Hematopoietic multipotent progenitor cell (in vitro differentiated cells): ENCODE measurements at regions not wholly inside any gene's neighbourhood (a gene's known extent, or its start where the extent isn't known, plus 50 kb on each side); places are given as distances from the start of the nearest gene placed in this dataset.

Experiments
- DNase-seq, 3 donors: peaks; one replicate each; pipeline ENCODE4 v3.0.0-alpha.2; 2011 to 2015; ENCODE audit warnings: low read depth in 2 of 3, low spot score in 2 of 3

DNA sequence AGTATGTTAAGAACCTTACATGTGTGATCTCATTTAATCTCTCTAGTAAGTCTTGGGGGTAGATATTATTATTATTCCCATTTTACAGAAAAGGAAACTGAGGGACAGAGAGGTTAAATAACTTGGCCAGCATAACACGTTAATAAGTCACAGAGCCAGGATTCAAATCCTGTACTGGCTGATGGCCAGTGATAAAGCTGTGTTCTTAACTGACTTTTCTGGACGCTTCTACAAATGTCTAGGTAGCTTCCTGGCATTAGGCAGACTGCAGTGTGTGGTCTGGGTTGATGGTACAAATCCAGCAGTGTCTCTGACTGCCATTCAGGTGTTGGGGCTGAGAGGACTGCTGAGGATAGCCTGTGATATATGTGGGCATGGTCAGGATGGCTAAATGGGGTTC, 125.8 kb upstream of the CXCL14 start:
- DNase-seq = no peak

DNA sequence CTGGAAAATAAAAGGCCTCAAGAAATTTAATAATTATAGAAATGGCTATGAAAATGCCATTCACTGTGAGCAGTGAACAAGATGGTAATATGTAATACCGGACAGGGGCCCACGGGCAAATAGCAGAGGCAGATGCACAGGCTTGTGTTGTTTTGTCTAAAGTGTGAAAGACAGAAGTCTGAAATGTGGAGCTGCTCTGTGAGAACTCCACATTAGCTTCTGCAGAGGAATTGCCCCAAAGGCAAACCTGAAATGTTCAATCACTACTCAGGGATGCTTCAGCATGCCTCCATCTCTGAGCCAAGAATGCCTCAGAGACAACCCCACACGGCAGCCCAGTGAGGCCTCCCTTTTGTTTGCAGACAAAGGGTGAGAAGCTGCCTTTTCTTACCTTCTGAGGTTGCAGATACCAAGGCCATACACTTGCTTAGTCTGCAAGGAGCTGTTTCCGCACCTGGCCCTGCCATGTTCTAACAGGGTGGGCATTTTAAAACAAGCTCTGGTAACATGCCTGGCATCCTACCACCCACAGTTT, 124.3 kb upstream of the CXCL14 start:
- no peak for DNase-seq

DNA sequence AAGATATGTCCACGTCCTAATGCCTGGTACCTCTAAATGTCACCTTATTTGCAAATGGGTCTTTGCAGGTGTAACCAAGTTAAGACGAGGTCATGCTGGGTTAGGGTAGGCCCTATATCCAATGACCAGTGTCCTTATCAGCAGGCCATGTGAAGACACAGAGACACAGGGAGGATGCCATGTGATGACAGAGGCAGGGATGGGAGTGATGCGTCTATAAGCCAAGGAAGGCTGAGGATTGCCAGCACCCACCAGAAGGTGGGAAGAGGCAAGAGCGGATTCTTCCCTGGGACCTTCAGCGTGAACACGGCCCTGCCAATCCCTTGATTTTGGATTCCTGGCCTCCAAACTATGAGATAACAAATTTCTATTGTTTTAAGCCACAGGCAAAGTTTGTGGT, 123.4 kb upstream of the CXCL14 start:
- DNase-seq = no peak

DNA sequence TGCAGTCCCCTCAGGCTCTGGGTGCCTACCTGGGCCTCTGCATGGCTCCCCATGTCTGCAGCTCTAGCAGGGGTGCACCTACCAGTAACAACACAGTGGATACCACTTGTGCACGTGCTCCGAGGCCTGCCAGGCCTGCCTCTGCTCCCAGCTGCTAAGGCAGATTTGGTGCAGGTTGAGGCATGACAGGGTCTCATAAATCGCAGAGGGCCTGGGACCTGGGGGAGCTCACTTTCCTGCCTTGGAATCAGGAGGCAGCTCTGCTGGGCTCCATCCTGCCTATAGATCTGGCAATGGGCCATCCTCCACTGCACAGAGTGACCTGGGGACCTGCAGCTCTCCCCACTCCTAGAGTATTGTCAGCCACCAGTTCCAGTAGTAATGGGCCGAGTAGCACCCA, 121.9 kb upstream of the CXCL14 start:
- no peak for DNase-seq

DNA sequence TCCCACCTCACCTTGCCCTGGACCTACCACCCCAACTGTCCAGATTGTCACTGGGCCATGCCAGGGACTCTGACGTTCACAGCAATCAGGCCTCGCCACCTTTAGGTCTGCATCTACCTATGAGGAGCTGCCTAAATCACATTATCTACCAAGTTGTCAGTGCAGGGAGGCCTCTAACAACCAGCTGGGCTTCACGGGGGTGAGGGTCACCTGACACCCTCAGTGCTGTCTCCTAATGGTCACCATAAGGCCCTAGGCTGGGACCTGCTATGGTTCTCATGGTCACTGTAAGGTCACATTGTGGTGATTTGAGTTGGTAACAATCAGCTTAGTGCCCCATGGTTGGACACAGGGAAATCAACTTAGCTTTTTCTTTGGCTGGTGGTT, 119.2 kb upstream of the CXCL14 start:
- DNase-seq = no peak

DNA sequence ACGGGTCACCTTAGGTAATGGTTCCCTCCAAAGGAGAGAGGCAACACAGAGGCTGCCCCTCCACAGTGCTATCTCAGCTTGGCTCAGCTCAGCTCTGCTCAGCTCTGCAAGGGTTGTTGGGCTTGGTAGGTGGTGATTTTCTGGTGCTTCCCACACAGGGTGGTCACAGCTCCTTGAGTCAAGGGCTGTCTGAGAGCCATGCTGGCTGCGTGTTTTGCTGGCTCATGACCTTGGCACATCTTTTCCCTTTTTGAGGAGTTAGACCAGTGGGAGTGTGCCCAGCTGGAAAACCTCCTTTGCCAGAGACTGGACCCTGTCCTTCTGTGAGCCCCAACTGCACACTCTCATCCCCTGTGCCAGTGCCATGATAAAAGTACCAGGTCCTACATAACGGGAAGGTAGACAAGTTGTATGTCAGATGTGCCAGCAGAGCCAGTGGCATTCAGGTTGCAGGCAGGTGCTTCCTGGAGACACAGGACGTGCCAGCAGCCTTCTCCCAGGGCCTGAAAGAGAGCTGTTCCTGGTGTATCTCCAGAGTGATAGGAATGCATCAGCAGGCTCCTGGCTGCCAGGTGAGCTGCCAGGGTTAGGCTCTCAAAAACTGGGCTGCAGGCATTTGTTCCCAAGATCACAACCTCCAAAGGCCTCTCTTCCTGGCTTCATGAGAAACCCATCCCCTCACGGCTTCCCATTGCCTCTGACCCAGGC, 118.6 kb upstream of the CXCL14 start:
- no peak for DNase-seq

DNA sequence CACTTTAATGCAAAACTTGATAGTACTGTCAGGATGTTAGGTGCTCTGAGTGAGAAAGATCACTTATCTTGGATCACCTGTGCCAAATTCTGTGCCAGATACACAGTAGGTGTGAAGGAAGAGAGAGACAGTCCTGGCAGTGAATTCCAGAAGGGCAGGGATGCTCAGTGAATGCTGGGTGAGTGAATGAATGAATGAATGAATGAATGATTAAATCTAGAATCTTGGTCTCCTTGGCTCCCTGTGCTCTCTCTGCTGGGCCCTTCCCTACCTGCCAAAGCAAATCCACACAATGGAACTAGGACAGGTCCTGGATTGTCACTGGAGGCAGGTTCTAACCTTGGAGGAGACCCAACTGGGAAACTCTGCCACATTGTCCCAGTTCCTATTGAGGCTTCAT, 117.5 kb upstream of the CXCL14 start:
- no peak for DNase-seq

DNA sequence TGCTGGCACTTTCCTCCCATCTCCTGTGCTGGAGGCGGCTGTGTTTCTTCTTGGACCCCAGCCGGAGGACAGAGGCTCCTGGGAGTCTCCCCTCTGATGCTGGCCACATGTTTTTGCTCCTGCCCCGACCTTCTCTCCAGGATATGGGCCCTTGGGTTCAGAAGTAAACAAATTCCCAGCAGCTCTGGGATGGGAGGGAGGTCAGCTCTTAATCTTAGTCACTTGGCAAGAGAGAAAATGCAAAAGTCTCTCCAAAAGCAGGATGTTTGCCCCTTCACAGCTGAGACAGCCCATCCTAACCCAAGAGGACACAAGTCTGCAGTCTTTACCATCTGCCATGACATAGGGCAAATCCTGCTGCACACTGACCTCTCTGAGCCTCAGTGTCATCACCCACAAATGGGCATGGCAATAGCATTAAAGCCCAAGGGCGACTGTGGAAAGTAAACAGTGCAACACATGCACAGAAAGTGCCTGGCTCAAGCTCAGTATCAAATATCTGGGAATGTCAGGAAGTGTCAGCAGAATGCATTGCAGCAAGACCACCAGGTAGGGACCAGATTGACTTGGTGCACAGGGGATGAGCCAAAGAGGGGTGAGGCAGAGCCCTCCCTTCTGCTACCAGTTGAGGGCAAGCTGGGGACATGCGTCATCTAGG, 117.0 kb upstream of the CXCL14 start:
- no peak for DNase-seq

DNA sequence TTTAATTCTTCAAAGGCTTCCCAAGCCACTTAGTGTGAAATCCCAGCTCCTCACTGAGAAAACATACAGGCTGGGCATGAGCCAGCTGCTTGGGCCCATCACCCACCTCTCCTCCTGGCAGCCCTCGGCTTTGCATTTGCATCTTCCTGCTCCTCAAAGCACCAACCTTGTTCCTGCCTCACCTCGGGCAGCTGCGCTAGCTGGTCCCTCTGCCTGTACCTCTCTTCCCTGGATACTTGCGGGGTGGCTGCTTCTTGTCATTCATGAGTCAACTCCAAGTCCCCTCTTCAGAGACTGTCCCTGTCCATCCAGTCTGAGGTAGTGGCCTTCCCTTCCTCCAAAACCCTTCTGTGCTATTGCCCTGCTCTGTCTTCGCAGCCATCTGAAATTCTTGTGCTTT, 116.1 kb upstream of the CXCL14 start:
- DNase-seq = no peak

DNA sequence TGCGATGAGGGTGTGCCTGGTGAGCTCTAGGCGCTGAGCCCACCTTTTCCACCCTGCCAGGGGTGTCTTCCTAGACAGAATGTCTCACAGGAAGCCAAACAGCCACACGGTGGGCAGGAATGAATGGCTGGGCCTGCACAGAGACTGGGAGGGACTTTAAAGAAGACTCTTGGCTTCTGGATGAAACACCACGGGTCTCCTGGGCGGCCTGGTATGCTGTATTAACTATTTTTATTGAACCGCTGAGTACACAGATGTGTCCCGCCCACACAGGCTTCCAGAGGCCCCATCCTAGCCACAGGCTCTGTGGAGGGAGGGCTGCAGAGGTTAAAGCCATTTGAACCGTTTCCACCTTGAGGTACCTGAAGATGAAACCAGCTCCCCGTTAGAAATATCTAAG, 115.2 kb upstream of the CXCL14 start:
- DNase-seq = no peak

DNA sequence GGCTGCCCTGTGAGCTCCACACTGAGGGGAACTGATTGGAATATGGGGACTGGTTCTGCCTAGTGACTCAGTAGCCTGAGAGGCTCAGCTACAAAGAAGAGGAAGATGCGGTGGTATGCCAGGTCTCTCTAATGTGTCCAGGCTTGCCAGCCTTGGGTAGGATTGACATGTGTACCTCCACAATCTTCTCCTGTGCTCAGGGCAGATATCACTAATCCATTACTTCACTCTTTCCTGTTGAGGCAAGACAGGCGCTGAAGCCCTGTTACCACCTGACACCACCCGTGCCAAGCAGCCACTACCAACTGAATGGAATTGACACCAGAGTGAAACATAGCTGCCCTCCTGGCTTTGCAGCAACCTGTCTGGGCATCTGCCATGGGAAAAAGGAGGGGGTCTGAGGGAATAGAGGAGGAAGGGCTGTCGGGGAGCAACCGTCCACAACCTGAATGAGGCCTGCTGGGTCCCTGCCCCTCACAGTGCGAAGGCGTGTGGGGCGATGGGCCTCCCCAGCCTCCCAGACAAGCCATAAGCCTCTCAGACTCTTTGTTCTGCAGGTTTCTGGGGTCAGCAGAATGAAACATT, 114.7 kb upstream of the CXCL14 start:
- DNase-seq = no peak

DNA sequence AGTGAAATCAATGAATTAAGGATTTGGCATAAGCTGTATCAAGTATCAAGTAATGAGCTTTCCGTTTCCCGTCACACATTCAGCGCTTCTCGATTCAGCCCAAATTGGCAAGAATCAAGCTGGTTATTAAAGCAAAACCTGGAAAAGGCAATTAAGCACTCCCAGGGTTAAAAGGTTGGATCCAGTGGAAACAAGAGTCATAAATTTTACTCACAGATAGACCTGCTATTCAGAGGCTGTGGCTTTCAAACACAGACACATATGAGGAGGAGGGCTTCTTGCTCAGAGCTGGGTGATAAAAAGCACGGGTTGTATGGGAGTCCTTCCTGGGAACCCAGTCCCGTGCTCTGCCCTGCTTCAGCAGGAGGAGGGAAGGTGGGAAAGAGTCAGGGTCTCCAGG, 112.3 kb upstream of the CXCL14 start:
- no peak for DNase-seq

DNA sequence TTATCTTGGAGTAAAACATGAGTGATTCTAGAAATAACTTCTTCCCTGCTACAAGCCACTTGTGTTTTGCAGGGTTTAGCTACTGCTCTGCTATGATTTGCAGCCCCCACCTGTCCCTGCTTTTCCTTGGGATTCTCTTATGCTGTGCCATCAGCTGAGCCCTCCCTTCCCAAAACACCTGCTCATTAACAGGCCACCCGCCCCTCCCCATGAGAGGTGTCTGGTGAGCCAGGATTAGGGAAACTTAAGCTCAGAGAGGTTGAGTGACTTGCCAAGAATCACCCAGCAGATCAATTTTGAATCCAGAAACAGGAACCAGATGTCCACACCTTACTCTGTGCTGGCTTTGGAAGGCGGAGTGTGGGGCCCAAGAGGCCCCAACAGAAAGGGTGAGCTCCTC, 111.7 kb upstream of the CXCL14 start:
- DNase-seq = no peak

DNA sequence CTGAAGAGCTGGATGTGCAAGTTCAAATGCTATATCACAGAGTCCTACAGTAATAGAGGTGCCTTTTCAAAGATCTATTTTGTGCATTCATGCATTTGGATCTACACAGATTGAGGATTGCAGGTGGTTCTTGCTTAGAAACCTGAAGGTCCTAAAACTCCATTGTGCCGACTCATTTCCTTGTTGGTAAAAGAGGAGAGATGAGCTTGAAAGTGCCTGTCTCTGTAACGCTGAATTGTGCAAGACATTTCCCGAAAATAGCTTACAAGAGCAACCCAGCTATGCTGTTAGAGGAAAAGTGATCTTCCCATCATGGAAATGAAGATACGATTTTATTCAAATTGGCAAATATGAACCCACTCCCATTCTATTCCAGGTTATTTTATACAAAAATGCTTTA, 110.7 kb upstream of the CXCL14 start:
- DNase-seq = no peak

DNA sequence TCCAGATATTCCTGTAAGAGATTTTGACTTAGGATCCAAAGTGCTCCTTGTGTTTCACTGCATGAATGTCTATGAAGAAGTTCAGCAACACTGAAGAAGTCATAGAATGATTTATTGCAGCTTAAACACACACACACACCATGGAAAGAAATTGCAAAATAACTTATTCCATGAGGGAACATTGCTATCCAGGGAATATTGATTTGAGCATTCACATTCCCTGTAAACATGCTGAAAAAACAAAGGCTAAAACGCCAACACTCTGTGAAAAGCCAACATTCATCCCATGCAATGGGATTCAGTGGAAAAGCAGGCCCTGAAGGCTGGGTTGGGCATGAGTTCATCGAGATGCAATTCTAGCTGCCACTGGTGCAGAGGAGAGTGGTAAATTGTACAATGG, 109.6 kb upstream of the CXCL14 start:
- no peak for DNase-seq

DNA sequence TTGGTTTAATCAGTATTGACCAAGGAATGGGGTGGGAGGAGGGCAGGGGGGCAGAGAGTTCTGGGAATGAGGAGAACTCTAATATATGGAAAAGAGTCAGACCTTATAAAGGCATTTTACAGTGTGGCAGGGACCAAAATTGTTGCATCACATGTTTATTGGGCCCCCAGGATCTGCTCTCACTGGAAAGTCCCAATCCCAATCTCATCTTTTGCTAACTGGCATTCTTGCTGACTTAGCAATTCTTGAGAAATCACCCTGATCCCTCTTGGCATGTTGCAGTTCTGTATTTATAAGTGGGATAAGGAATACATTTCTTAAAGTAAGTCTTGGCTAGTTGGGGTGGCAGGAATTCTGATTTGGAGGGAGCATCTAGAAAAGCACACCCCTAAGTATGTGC, 104.4 kb upstream of the CXCL14 start:
- DNase-seq = no peak

DNA sequence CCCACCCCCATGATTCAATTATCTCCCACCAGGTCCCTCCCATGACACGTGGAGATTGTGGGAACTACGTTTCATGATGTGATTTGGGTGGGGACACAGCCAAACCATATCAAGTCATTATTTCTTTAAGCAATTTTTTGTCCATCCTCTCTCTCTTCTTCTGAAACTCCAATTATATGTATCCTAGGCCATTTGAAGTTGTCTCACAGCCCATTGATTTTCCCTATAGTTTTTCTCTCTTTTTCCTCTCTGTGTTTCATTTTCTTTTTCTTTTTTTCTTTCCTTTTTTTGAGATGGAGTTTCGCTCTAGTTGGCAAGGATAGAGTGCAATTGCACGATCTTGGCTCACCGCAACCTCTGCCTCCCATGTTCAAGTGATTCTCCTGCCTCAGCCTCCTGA, 101.9 kb upstream of the CXCL14 start:
- DNase-seq = no peak

DNA sequence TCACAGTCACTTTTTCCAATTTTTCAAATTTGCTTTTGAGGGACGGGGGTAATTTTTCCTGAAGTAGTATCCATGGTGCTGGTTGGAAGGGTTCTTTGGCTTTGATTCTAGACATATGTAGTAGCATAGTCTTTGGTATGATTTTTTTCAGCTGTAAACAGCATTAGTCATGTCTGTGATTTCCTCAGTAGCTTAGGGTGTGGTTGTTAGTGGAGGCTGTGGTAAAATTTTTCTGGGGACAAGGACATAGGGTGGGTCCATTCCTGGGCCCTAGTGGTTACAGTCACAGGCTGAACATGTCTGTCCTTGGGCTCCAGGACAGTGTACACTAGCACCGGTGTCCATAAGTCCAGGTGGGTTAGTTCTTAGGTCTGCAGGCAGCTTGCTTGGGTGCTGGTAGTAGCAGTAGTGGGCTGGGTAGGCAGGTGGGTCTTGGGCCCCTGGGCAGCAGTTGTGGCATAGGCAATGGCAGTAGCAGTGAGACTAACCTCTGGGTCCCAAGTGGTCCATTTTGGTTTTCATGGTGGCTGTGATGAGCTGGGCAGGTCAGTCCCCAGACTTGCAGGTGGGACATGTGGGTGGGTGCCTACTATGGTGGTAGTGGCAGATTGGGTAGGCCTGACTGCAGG, 100.0 kb upstream of the CXCL14 start:
- DNase-seq = no peak

DNA sequence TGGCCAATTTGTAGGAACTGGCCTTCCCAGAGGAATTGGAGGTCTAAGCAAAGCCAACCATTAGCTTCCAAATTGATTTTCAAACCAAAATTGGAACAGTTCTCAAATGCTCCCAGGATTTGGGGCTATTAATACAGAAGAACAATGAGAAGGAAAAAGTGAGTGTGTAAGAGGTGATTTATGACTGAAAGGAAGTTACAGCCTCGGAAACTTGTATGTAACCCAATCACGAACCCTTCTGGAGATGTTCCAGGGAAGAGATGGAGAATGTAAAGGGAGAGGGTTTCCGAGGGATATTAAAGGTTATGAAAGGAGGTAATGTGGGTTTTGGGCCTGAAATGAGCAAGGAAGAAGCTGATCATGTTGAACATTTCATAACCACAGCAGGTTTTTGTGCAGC, 93.2 kb upstream of the CXCL14 start:
- DNase-seq = no peak

DNA sequence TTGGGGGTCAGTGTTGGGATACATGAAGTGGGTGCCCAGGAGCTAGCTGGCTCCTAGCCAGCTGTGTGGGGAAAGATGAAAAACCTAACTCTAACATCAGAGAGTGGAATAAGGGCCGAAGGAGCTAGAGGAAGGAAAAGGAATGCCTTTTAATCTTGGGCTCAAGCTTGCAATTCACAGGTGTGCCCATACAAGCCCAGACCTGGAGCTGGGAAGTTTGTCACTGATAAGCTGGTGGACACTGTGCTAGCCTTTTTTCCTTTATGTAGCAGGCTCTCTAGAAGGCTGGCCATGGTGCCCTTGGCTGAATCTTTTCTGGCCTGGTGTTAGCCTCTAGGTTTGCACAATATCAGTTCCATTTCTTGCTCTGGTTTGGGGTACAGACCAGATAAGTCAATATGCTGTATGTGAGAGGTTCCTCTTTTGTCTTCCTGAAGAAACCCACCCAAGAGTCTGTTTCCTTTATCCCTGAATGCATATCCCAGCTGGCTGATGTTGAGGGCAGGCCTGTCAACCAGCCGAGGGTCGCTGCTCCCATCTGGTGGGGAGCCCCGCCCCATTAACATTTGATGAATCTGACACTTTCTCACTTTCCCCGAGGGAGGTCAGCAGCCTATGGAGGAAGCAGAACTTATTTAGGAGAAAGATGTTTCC, 92.4 kb upstream of the CXCL14 start:
- peak in 1 of 3 donors; percentile 49 for DNase-seq

DNA sequence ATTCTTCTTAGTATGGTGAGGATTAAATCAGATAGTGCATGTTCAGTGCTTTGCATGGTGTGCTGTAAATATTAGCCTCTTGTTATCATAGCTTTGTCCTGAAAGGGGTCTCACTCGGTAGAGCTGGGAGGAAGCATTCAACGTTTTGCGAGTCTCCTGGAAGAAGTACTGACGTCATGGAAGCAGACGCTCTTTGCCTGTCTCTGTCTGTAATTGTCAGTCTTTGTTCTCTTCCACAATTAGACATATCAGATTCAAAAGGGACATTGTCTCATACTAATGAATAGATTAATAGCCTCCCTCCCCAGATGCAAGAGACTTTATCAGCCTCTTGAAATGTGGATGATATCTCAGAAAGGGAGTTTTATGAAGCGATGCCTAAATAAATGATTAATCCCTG, 91.8 kb upstream of the CXCL14 start:
- no peak for DNase-seq
